ENCODE measurements at regions not wholly inside any gene's neighbourhood (a gene's known extent, or its start where the extent isn't known, plus 50 kb on each side); places are given as distances from the start of the nearest gene placed in this dataset.

- TF ChIP-seq POLR2AphosphoS5 (IDR thresholded peaks at IDR 0.05), result no peak
- TF ChIP-seq CTCF (IDR thresholded peaks at IDR 0.05), result no peak
These were observed 126.2 kb upstream of the ZNF608 start for GRCh38 chr5:124872615-124873014.

Data from sigmoid colon (tissue), 4 donors.